HCT116 (cell line): ENCODE measurements at regions not wholly inside any gene's neighbourhood (a gene's known extent, or its start where the extent isn't known, plus 50 kb on each side); places are given as distances from the start of the nearest gene placed in this dataset.

Experiments
- ATAC-seq: fragments of 200-7000 bp; cut with Tn5 transposase; 2 replicates; pipeline ENCODE4 v1.9.1; 2020; ENCODE audit warnings: mild to moderate bottlenecking, moderate library complexity
- BruUV-seq: library from RNA; stranded (reverse); fragments of 400-500 nt; replicated peaks from 2 replicates; lab custom pipeline; 2021; lab: Mats Ljungman, UMichigan
- CTCF ChIA-PET: fragments of 300-600 bp; sonication (Branson Sonifier 250); formaldehyde crosslinking; loops from one replicate; lab custom pipeline; 2021; ENCODE audit warnings: antibody characterized with exemption; lab: Charles Lee
- POLR2A ChIA-PET: fragments of 300-600, 350-600 bp; sonication (Branson Sonifier 250); formaldehyde crosslinking; loops from one replicate; lab custom pipeline; 2021; ENCODE audit warnings: antibody characterized with exemption; lab: Charles Lee
- RAD21 ChIA-PET, 2 experiments: fragments of 300-600 bp; sonication (Branson Sonifier 250); formaldehyde crosslinking; loops; one replicate each; lab custom pipeline; 2023; ENCODE audit warnings: low total read pairs in 2 of 2; ENCODE audit not compliant: uncharacterized antibody in 2 of 2, unreplicated experiment in 2 of 2, low non-redundant PET in 1 of 2; lab: Charles Lee
- DNase-seq: peaks from one replicate; pipeline ENCODE4 v3.0.0-alpha.2; 2010; ENCODE audit warnings: low read depth, low spot score
- H2AFZ ChIP-seq: fragments of 200-600 bp; shearing (Covaris generic), sonication (generic); 2 replicates; pipeline ENCODE4 v1.6.1; 2017; ENCODE audit warnings: low read depth, mixed run types, mixed read lengths, antibody characterized with exemption, low read length; ENCODE audit not compliant: poor library complexity, severe bottlenecking
- H3K27ac ChIP-seq: 2 replicates; pipeline ENCODE4 v1.5.1; 2012; ENCODE audit warnings: low read depth, low read length
- H3K27me3 ChIP-seq: fragments of 200-600 bp; sonication (generic); 2 replicates; pipeline ENCODE4 v1.6.1; 2016; ENCODE audit warnings: mixed run types, low read length, mixed read lengths; ENCODE audit not compliant: insufficient read depth
- H3K36me3 ChIP-seq, 2 experiments: fragments of 200-500 bp in 1 of 2; fragments of 200-600 bp in 1 of 2; sonication (Bioruptor generic) in 1 of 2; sonication (generic) in 1 of 2; 2 replicates each; pipeline versions ENCODE4 v1.5.1 to v1.6.1; 2014 to 2016; ENCODE audit warnings: low read length in 2 of 2, inconsistent platforms in 1 of 2, mixed read lengths in 1 of 2, mixed run types in 1 of 2; ENCODE audit not compliant: insufficient read depth in 2 of 2, control insufficient read depth in 1 of 2
- H3K4me1 ChIP-seq, 2 experiments: fragments of 200-600 bp in 1 of 2; sonication (generic) in 1 of 2; 2 replicates each; pipeline versions ENCODE4 v1.5.1 to v1.6.1; 2012 to 2017; ENCODE audit warnings: low read length in 2 of 2, inconsistent platforms in 1 of 2, mild to moderate bottlenecking in 1 of 2, mixed read lengths in 1 of 2, mixed run types in 1 of 2, moderate library complexity in 1 of 2; ENCODE audit not compliant: insufficient read depth in 2 of 2, control insufficient read depth in 1 of 2
- H3K4me2 ChIP-seq: fragments of 200-600 bp; sonication (generic); 2 replicates; pipeline ENCODE4 v1.6.1; 2017; ENCODE audit warnings: mixed run types, low read length, mixed read lengths
- H3K4me3 ChIP-seq, 2 experiments: fragments of 200-600 bp in 1 of 2; sonication (generic) in 1 of 2; replicated peaks in 1 of 2; 2 replicates each; pipeline ENCODE4 v1.5.1; 2011 to 2016; ENCODE audit warnings: low read length in 2 of 2, control low read depth in 1 of 2, low read depth in 1 of 2, mild to moderate bottlenecking in 1 of 2, mixed read lengths in 1 of 2, mixed run types in 1 of 2
- H3K79me2 ChIP-seq: fragments of 200-600 bp; sonication (generic); 2 replicates; pipeline ENCODE4 v1.6.1; 2017; ENCODE audit warnings: mild to moderate bottlenecking, mixed run types, low read length, moderate library complexity, mixed read lengths; ENCODE audit not compliant: insufficient read depth
- H3K9ac ChIP-seq: fragments of 200-600 bp; sonication (generic); 2 replicates; pipeline ENCODE4 v1.6.1; 2016; ENCODE audit warnings: low read length, mixed read lengths
- H3K9me2 ChIP-seq: fragments of 200-600 bp; sonication (generic), shearing (Covaris generic); 2 replicates; pipeline ENCODE4 v1.6.1; 2017; ENCODE audit warnings: mixed run types, mild to moderate bottlenecking, moderate library complexity; ENCODE audit not compliant: insufficient read depth
- H3K9me3 ChIP-seq, 2 experiments: fragments of 200-500 bp in 1 of 2; fragments of 200-600 bp in 1 of 2; sonication (Bioruptor generic) in 1 of 2; sonication (generic) in 1 of 2; 2 replicates each; pipeline ENCODE4 v1.6.1; 2014 to 2017; ENCODE audit warnings: low read length in 2 of 2, mixed read lengths in 2 of 2, inconsistent platforms in 1 of 2, low read depth in 1 of 2, mild to moderate bottlenecking in 1 of 2, mixed run types in 1 of 2, moderate library complexity in 1 of 2; ENCODE audit not compliant: control insufficient read depth in 1 of 2, insufficient read depth in 1 of 2
- H4K20me1 ChIP-seq: fragments of 200-600 bp; sonication (generic), shearing (Covaris generic); 2 replicates; pipeline ENCODE4 v1.6.1; 2017; ENCODE audit warnings: mixed run types, mild to moderate bottlenecking, moderate library complexity; ENCODE audit not compliant: insufficient read depth
- POLR2A ChIP-seq: IDR thresholded peaks from 2 replicates; pipeline ENCODE4 v1.7.0; 2011; ENCODE audit warnings: borderline replicate concordance; ENCODE audit not compliant: insufficient read depth, insufficient read length; ENCODE audit errors: extremely low read depth
- POLR2AphosphoS5 ChIP-seq: IDR thresholded peaks from 2 replicates; pipeline ENCODE4 v1.6.1; 2011; ENCODE audit warnings: mild to moderate bottlenecking, low read depth, low read length, moderate library complexity
- SIN3A ChIP-seq: IDR thresholded peaks from 2 replicates; pipeline ENCODE4 v1.6.1; 2012; ENCODE audit warnings: low read depth
- SRF ChIP-seq: IDR thresholded peaks from 2 replicates; pipeline ENCODE4 v1.6.1; 2012; ENCODE audit warnings: low read depth
- TCF7L2 ChIP-seq: IDR thresholded peaks from 2 replicates; pipeline ENCODE4 v1.7.0; 2011; ENCODE audit warnings: borderline replicate concordance, inconsistent platforms; ENCODE audit not compliant: insufficient read depth, insufficient read length; ENCODE audit errors: extremely low read depth
- YY1 ChIP-seq: IDR thresholded peaks from 2 replicates; pipeline ENCODE4 v1.6.1; 2011; ENCODE audit warnings: low read length, low read depth, moderate library complexity, mild to moderate bottlenecking; ENCODE audit not compliant: insufficient replicate concordance; ENCODE audit errors: extremely low read depth
- intact Hi-C: fragments of 100-400 bp; cut with micrococcal nuclease; formaldehyde crosslinking; loops from 2 replicates; pipeline ENCODE4 v1.10.0; 2022

GRCh38 chr6:6781873-6782227 lies 193.3 kb downstream of the LY86 start:
- POLR2A ChIA-PET = interaction anchor here (1.2 kb wide), 1 partner anchor 43 kb away, joined by 3 read pairs; no protein-coding TSS in a partner anchor
- H3K4me3 ChIP-seq = no peak overlapping the region
- peak overlapping the region; percentile 21; the same call in 1 of the 2 replicates for H3K27ac ChIP-seq
- no peak for ATAC-seq
- H3K27me3 ChIP-seq = no peaks in the 10 kb centered on the region
- H4K20me1 ChIP-seq = no peaks in the 10 kb centered on the region
- no peaks in the 10 kb centered on the region for H3K79me2 ChIP-seq
- H3K36me3 ChIP-seq = no peaks in the 10 kb centered on the region
- no peaks in the 10 kb centered on the region for H3K9me2 ChIP-seq
- intact Hi-C loops = loop anchor here (10.0 kb wide), 1 partner anchor 453 kb away; no protein-coding TSS in a partner anchor
- no peak for DNase-seq
- peak overlapping the region; percentile 12; the same call in 1 of the 2 replicates for H3K9ac ChIP-seq
- RAD21 ChIA-PET = no interaction called here
- peak overlapping the region; percentile 62 for H3K4me2 ChIP-seq
- BruUV-seq = no TSS peak
- TF ChIP-seq TCF7L2 = no peak
- TF ChIP-seq, all 23 proteins: peak for 0
- H3K4me1 ChIP-seq = peaks cover 22 to 41% of the 10 kb centered on the region in 2 experiments
- CTCF ChIA-PET = no interaction called here
- H2AFZ ChIP-seq = no peak overlapping the region
- no peaks in the 10 kb centered on the region for H3K9me3 ChIP-seq

- Histone ChIP-seq H3K9ac (no peak overlapping the region), H3K9me2 (no peaks in the 10 kb centered on the region), H3K4me3 (no peak overlapping the region), H3K36me3 (no peaks in the 10 kb centered on the region), H2AFZ (no peak overlapping the region), H3K9me3 (no peaks in the 10 kb centered on the region), H3K4me2 (0 out of 2 replicates have a peak overlapping the region, but pooled peaks have one; percentile 10), H3K27ac (no peak overlapping the region), H3K79me2 (no peaks in the 10 kb centered on the region), H4K20me1 (no peaks in the 10 kb centered on the region), H3K27me3 (no peaks in the 10 kb centered on the region), H3K4me1 (peaks cover 24 to 52% of the 10 kb centered on the region in 2 experiments)
- ATAC-seq (no peak), DNase-seq (no peak)
- CTCF ChIA-PET = interaction anchor here (0.6 to 0.7 kb wide), 2 partner anchors 132 to 392 kb away, joined by 3 to 4 read pairs; no protein-coding TSS in a partner anchor
- TF ChIP-seq POLR2AphosphoS5 (no peak), YY1 (no peak), TCF7L2 (no peak), SIN3A (no peak), SRF (no peak), POLR2A (no peak)
- intact Hi-C loops = loop anchor here (10.0 kb wide), 1 partner anchor 451 kb away; no protein-coding TSS in a partner anchor
- no TSS peak for BruUV-seq
- RAD21 ChIA-PET = interaction anchor here in 1 of 2 experiments (0.6 kb wide), 1 partner anchor 98 kb away, joined by 6 read pairs; no protein-coding TSS in a partner anchor
- POLR2A ChIA-PET = interaction anchor here (0.6 to 1.1 kb wide), 3 partner anchors 16 to 327 kb away, joined by 3 read pairs; no protein-coding TSS in a partner anchor
Observed at GRCh38 chr6:6783721-6784120, 195.2 kb downstream of the LY86 start.
